Coronary artery (tissue), 2 donors: ENCODE measurements at regions not wholly inside any gene's neighbourhood (a gene's known extent, or its start where the extent isn't known, plus 50 kb on each side); places are given as distances from the start of the nearest gene placed in this dataset.

Experiments used
- DNase-seq: peaks from one replicate; pipeline ENCODE4 v3.0.0-alpha.2; 2017; ENCODE audit warnings: low spot score
- H3K27ac ChIP-seq, 2 donors: fragments of 200-600 bp; sonication (generic); one replicate each; pipeline ENCODE4 v1.5.1; 2016 to 2019
- H3K4me3 ChIP-seq: fragments of 200-600 bp; sonication (generic); 2 replicates; pipeline ENCODE4 v1.5.1; 2016; ENCODE audit warnings: mild to moderate bottlenecking, moderate library complexity
- CTCF ChIP-seq: fragments of 200-600 bp; sonication (generic); IDR thresholded peaks from one replicate; pipeline ENCODE4 v1.5.1; 2019; ENCODE audit warnings: antibody characterized with exemption

GRCh38 chr2:8469709-8470493 lies 212.0 kb upstream of the ID2 start:
- no peak for DNase-seq
- Histone ChIP-seq H3K4me3 (no peak overlapping the region), H3K27ac (no peak overlapping the region)
- no peak for TF ChIP-seq CTCF

- no peak for DNase-seq
- no peak overlapping the region for H3K27ac ChIP-seq
- H3K4me3 ChIP-seq, result no peak overlapping the region
- no peak for TF ChIP-seq CTCF
Measured at GRCh38 chr2:8472545-8473323, 209.1 kb upstream of the ID2 start.

- DNase-seq, result no peak
- H3K27ac ChIP-seq, result no peak overlapping the region
- TF ChIP-seq CTCF, result no peak
- no peak overlapping the region for H3K4me3 ChIP-seq
Measured at GRCh38 chr2:8475349-8476031, 206.4 kb upstream of the ID2 start.

- Histone ChIP-seq H3K4me3 (peak overlapping the region; percentile 40), H3K27ac (peak overlapping the region in 1 of 2 donors; percentile 36)
- no peak for DNase-seq
- TF ChIP-seq CTCF, result no peak
Measured at GRCh38 chr2:8477552-8478470, 204.0 kb upstream of the ID2 start.

- no peak overlapping the region for H3K4me3 ChIP-seq
- no peak for TF ChIP-seq CTCF
- DNase-seq, result no peak
- peak overlapping the region in 1 of 2 donors; percentile 36 for H3K27ac ChIP-seq
Measured at GRCh38 chr2:8478471-8478793, 203.4 kb upstream of the ID2 start.

GRCh38 chr2:8479298-8479697 lies 202.6 kb upstream of the ID2 start:
- H3K27ac ChIP-seq, result no peak overlapping the region
- DNase-seq, result no peak
- no peak overlapping the region for H3K4me3 ChIP-seq
- TF ChIP-seq CTCF, result no peak
